ENCODE measurements at regions not wholly inside any gene's neighbourhood (a gene's known extent, or its start where the extent isn't known, plus 50 kb on each side); places are given as distances from the start of the nearest gene placed in this dataset.

DNA sequence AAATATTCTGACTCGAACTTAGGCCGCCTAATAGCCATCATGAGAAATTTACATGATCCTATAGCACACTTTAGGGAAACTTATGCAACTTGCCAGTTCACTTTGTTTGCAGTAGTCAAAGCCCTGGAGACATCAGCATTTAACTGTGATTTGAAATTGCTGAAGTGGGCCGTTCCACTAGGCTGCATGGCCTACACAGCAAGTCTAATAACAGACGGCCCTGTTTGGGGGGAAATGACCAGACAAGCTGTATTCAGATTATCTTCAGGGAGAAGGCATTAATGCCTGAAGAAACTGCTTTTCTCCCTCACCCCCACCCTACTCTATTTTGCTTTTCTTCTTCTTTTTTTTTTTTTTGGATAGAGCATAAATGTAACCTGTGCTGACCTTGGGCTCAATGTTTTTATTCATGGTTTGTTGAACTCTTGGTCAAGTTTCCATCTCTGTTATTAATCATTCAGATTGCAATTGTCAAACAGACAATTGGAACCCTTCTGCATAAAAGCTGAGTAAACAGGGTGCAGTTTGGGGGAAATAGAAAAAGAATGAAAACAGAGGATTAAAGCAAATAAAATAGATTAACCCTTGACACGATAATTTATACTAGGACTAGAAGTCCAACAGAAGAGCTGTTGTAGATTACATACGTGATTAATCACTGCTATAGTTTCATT lies 1928.2 kb upstream of the WWC1 start:
- no peaks in the 10 kb centered on the region for H3K4me1 ChIP-seq (replicated peaks in 1 of 2)
- DNase-seq, result no peak
- 47 to 58% (median 54%) methylated on average over 6 of the region's 6 CpGs for WGBS, 4 donors
- no peak overlapping the region for H3K4me3 ChIP-seq
- intact Hi-C loops (cut with DNase I), result no loop called here
- H3K27ac ChIP-seq, result no peak overlapping the region
- no peaks in the 10 kb centered on the region for H3K27me3 ChIP-seq
- TF ChIP-seq, protein P1, sequence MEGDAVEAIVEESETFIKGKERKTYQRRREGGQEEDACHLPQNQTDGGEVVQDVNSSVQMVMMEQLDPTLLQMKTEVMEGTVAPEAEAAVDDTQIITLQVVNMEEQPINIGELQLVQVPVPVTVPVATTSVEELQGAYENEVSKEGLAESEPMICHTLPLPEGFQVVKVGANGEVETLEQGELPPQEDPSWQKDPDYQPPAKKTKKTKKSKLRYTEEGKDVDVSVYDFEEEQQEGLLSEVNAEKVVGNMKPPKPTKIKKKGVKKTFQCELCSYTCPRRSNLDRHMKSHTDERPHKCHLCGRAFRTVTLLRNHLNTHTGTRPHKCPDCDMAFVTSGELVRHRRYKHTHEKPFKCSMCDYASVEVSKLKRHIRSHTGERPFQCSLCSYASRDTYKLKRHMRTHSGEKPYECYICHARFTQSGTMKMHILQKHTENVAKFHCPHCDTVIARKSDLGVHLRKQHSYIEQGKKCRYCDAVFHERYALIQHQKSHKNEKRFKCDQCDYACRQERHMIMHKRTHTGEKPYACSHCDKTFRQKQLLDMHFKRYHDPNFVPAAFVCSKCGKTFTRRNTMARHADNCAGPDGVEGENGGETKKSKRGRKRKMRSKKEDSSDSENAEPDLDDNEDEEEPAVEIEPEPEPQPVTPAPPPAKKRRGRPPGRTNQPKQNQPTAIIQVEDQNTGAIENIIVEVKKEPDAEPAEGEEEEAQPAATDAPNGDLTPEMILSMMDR (IDR thresholded peaks at IDR 0.05), result no peak
- no peak for TF ChIP-seq POLR2A (IDR thresholded peaks at IDR 0.05)
- no peaks in the 10 kb centered on the region for H3K36me3 ChIP-seq (replicated peaks in 1 of 2)
- H3K9me3 ChIP-seq (replicated peaks in 1 of 3), result no peaks in the 10 kb centered on the region

DNA sequence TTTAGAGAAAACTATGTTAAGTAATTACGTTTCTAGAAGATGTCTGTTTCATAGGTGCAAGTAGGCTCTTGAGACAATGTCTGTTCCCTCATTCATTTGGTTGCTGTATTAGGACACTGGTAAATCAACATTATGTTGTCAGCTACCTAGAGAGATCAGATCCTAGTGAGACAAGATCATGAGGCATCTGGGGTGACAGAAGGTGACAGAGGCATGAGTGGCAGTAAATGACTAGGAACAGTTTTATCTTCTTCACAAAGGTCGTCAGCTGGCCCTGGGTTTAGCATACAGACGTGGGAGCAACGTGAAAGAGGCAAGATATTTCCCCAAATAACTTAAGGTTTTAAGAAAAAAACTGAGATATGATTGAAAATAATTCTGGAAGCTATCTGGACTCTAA lies 1926.3 kb upstream of the WWC1 start:
- Histone ChIP-seq H3K9me3 (replicated peaks in 1 of 3) (no peaks in the 10 kb centered on the region), H3K36me3 (replicated peaks in 1 of 2) (no peaks in the 10 kb centered on the region), H3K4me3 (no peak overlapping the region), H3K4me1 (replicated peaks in 1 of 2) (no peaks in the 10 kb centered on the region), H3K27ac (no peak overlapping the region), H3K27me3 (no peaks in the 10 kb centered on the region)
- WGBS, 4 donors, result 45 to 63% (median 56%) methylated on average over 4 of the region's 4 CpGs
- no peak for TF ChIP-seq POLR2A (IDR thresholded peaks at IDR 0.05)
- TF ChIP-seq, protein P1 (IDR thresholded peaks at IDR 0.05), result no peak
- DNase-seq, result no peak
- intact Hi-C loops (cut with DNase I), result no loop called here

DNA sequence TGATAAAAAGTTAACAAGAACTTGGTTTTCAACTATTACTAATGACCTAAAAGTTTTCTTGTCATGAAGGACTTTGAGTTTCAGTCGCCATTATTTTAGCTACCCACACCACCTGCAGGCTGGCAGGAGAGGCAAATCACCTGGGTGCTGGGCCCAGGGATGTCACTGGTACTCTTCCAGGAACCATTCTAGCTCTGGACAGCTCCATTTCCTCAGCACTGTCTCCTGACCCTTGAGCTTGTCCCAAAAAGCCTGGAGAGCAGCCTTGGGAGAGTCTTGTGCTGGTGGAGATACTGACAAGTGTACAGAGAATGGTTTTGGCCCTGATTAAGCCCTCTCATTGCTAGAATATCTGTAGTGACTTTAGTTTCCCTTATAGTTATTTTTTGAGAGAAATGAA lies 1924.1 kb upstream of the WWC1 start:
- no peaks in the 10 kb centered on the region for H3K4me1 ChIP-seq (replicated peaks in 1 of 2)
- H3K27ac ChIP-seq, result no peak overlapping the region
- no peaks in the 10 kb centered on the region for H3K36me3 ChIP-seq (replicated peaks in 1 of 2)
- intact Hi-C loops (cut with DNase I), result no loop called here
- no peak for DNase-seq
- H3K9me3 ChIP-seq (replicated peaks in 1 of 3), result no peaks in the 10 kb centered on the region
- no peaks in the 10 kb centered on the region for H3K27me3 ChIP-seq
- no peak for TF ChIP-seq POLR2A (IDR thresholded peaks at IDR 0.05)
- TF ChIP-seq, protein P1 (IDR thresholded peaks at IDR 0.05), result no peak
- WGBS, 4 donors, result 75 to 95% (median 78%) methylated on average over 1 of the region's 1 CpG
- H3K4me3 ChIP-seq, result no peak overlapping the region

DNA sequence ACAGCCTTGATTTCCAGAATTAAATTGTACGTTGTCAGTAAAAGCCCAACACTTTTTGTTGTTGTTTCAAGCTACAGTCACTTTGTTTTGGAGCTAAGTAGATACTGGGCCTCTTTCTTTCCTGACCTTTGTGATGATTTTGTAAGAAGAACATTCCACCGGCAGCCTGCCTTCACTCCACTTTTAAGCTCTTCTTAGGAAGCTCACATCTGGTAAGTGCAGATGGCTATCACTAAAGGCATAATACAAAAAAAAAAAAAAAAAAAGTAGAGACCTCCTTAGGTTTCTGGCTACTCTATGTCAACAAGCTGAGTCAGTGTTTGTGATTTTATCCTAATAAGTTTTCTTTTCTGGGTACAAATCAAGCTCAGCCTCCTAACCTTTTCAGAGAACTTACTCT lies 1922.1 kb upstream of the WWC1 start:
- H3K9me3 ChIP-seq (replicated peaks in 1 of 3), result no peaks in the 10 kb centered on the region
- TF ChIP-seq, protein P1 (IDR thresholded peaks at IDR 0.05), result no peak
- TF ChIP-seq POLR2A (IDR thresholded peaks at IDR 0.05), result no peak
- DNase-seq, result no peak
- intact Hi-C loops (cut with DNase I), result no loop called here
- no peaks in the 10 kb centered on the region for H3K4me1 ChIP-seq (replicated peaks in 1 of 2)
- WGBS, 4 donors, result 21 to 57% (median 55%) methylated on average over 2 of the region's 2 CpGs
- no peaks in the 10 kb centered on the region for H3K27me3 ChIP-seq
- no peak overlapping the region for H3K4me3 ChIP-seq
- no peak overlapping the region for H3K27ac ChIP-seq
- no peaks in the 10 kb centered on the region for H3K36me3 ChIP-seq (replicated peaks in 1 of 2)
